ENCODE measurements at regions not wholly inside any gene's neighbourhood (a gene's known extent, or its start where the extent isn't known, plus 50 kb on each side); places are given as distances from the start of the nearest gene placed in this dataset.
"Not testable (repeated sequence)": the region's sequence is repeated elsewhere in the genome, so short reads cannot be mapped to it uniquely, and the experiment has no call there.

- H3K27ac Mint-ChIP-seq: no peak overlapping the region
- H3K27me3 Mint-ChIP-seq: no peaks in the 10 kb centered on the region
- H3K4me1 Mint-ChIP-seq (ENCODE audit: low read depth in 2 of 2): no peaks in the 10 kb centered on the region
- no peaks in the 10 kb centered on the region for H3K36me3 Mint-ChIP-seq (ENCODE audit: insufficient read depth)
- no peak for DNase-seq
- ATAC-seq (replicated peaks): no peak
- no peak overlapping the region for H3K4me3 Mint-ChIP-seq
- H3K9me3 Mint-ChIP-seq: peaks cover 6 to 8% of the 10 kb centered on the region in 2 donors
These were observed 481.4 kb upstream of the SYT4 start for GRCh38 chr18:43758734-43759133.

- Mint-ChIP-seq H3K36me3 (ENCODE audit: insufficient read depth) (no peaks in the 10 kb centered on the region), H3K4me1 (ENCODE audit: low read depth in 2 of 2) (no peaks in the 10 kb centered on the region), H3K4me3 (no peak overlapping the region), H3K27me3 (no peaks in the 10 kb centered on the region), H3K9me3 (peaks cover 6% of the 10 kb centered on the region in 2 donors), H3K27ac (no peak overlapping the region)
- no peak for ATAC-seq (replicated peaks)
- no peak for DNase-seq
These were observed 482.7 kb upstream of the SYT4 start for GRCh38 chr18:43760010-43760409.

- no peak overlapping the region for H3K27ac Mint-ChIP-seq
These were observed 495.6 kb upstream of the SYT4 start for GRCh38 chr18:43772907-43773306.

GRCh38 chr18:43774497-43774896 lies 497.2 kb upstream of the SYT4 start:
- H3K27ac Mint-ChIP-seq: no peak overlapping the region
- peaks cover 3 to 15% of the 10 kb centered on the region in 2 donors for H3K9me3 Mint-ChIP-seq
- H3K27me3 Mint-ChIP-seq: no peaks in the 10 kb centered on the region
- no peak overlapping the region for H3K4me3 Mint-ChIP-seq
- ATAC-seq (replicated peaks) (no peak), DNase-seq (no peak)
- H3K36me3 Mint-ChIP-seq (ENCODE audit: insufficient read depth): no peaks in the 10 kb centered on the region
- H3K4me1 Mint-ChIP-seq (ENCODE audit: low read depth in 2 of 2): no peaks in the 10 kb centered on the region

More at GRCh38 chr18:43772907-43773306, 495.6 kb upstream of the SYT4 start:
- H3K4me1 Mint-ChIP-seq (ENCODE audit: low read depth in 2 of 2): no peaks in the 10 kb centered on the region
- peaks cover 3 to 24% of the 10 kb centered on the region in 2 donors for H3K9me3 Mint-ChIP-seq
- ATAC-seq (replicated peaks) (no peak), DNase-seq (no peak)
- H3K27me3 Mint-ChIP-seq: no peaks in the 10 kb centered on the region
- no peaks in the 10 kb centered on the region for H3K36me3 Mint-ChIP-seq (ENCODE audit: insufficient read depth)
- H3K4me3 Mint-ChIP-seq: no peak overlapping the region

GRCh38 chr18:43775591-43775990 lies 498.3 kb upstream of the SYT4 start:
- H3K4me3 Mint-ChIP-seq: no peak overlapping the region
- no peaks in the 10 kb centered on the region for H3K27me3 Mint-ChIP-seq
- peaks cover 3 to 15% of the 10 kb centered on the region in 2 donors for H3K9me3 Mint-ChIP-seq
- DNase-seq (no peak), ATAC-seq (replicated peaks) (no peak)
- no peaks in the 10 kb centered on the region for H3K36me3 Mint-ChIP-seq (ENCODE audit: insufficient read depth)
- no peak overlapping the region for H3K27ac Mint-ChIP-seq
- H3K4me1 Mint-ChIP-seq (ENCODE audit: low read depth in 2 of 2): no peaks in the 10 kb centered on the region

GRCh38 chr18:43776997-43777396 lies 499.7 kb upstream of the SYT4 start:
- Mint-ChIP-seq H3K9me3 (peaks cover 3 to 15% of the 10 kb centered on the region in 2 donors), H3K4me3 (no peak overlapping the region), H3K4me1 (ENCODE audit: low read depth in 2 of 2) (no peaks in the 10 kb centered on the region), H3K36me3 (ENCODE audit: insufficient read depth) (no peaks in the 10 kb centered on the region), H3K27me3 (no peaks in the 10 kb centered on the region), H3K27ac (no peak overlapping the region)
- no peak for ATAC-seq (replicated peaks)
- DNase-seq: no peak

GRCh38 chr18:43777636-43778304 lies 500.5 kb upstream of the SYT4 start:
- Mint-ChIP-seq H3K27ac (no peak overlapping the region), H3K27me3 (no peaks in the 10 kb centered on the region)

GRCh38 chr18:43780782-43781340 lies 503.6 kb upstream of the SYT4 start:
- no peak overlapping the region for H3K4me3 Mint-ChIP-seq
- peaks cover 3 to 6% of the 10 kb centered on the region in 2 donors for H3K9me3 Mint-ChIP-seq
- no peak overlapping the region for H3K27ac Mint-ChIP-seq
- H3K4me1 Mint-ChIP-seq (ENCODE audit: low read depth in 2 of 2): no peaks in the 10 kb centered on the region
- ATAC-seq (replicated peaks): no peak
- no peak for DNase-seq
- no peaks in the 10 kb centered on the region for H3K36me3 Mint-ChIP-seq (ENCODE audit: insufficient read depth)
- no peaks in the 10 kb centered on the region for H3K27me3 Mint-ChIP-seq

More at GRCh38 chr18:43777636-43778304, 500.5 kb upstream of the SYT4 start:
- Mint-ChIP-seq H3K4me1 (ENCODE audit: low read depth in 2 of 2) (no peaks in the 10 kb centered on the region), H3K36me3 (ENCODE audit: insufficient read depth) (no peaks in the 10 kb centered on the region), H3K4me3 (no peak overlapping the region), H3K9me3 (peaks cover 3 to 15% of the 10 kb centered on the region in 2 donors)
- DNase-seq: no peak
- no peak for ATAC-seq (replicated peaks)

GRCh38 chr18:43785158-43785557 lies 507.9 kb upstream of the SYT4 start:
- H3K4me1 Mint-ChIP-seq (ENCODE audit: low read depth in 2 of 2): no peaks in the 10 kb centered on the region
- ATAC-seq (replicated peaks): no peak
- DNase-seq: no peak
- H3K27me3 Mint-ChIP-seq: no peaks in the 10 kb centered on the region
- no peak overlapping the region for H3K4me3 Mint-ChIP-seq
- no peak overlapping the region for H3K27ac Mint-ChIP-seq
- H3K36me3 Mint-ChIP-seq (ENCODE audit: insufficient read depth): no peaks in the 10 kb centered on the region
- H3K9me3 Mint-ChIP-seq: peaks cover 5 to 9% of the 10 kb centered on the region in 2 donors

- Mint-ChIP-seq H3K36me3 (ENCODE audit: insufficient read depth) (no peaks in the 10 kb centered on the region), H3K4me1 (ENCODE audit: low read depth in 2 of 2) (no peaks in the 10 kb centered on the region), H3K27ac (no peak overlapping the region)
These were observed 509.6 kb upstream of the SYT4 start for GRCh38 chr18:43786893-43787292.

GRCh38 chr18:43787721-43788120 lies 510.4 kb upstream of the SYT4 start:
- H3K4me1 Mint-ChIP-seq (ENCODE audit: low read depth in 2 of 2); H3K27ac Mint-ChIP-seq; H3K27me3 Mint-ChIP-seq; H3K4me3 Mint-ChIP-seq; DNase-seq; H3K36me3 Mint-ChIP-seq (ENCODE audit: insufficient read depth); ATAC-seq (replicated peaks); H3K9me3 Mint-ChIP-seq: not testable (repeated sequence)

More at GRCh38 chr18:43786893-43787292, 509.6 kb upstream of the SYT4 start:
- ATAC-seq (replicated peaks) (no peak), DNase-seq (no peak)
- no peaks in the 10 kb centered on the region for H3K27me3 Mint-ChIP-seq
- H3K4me3 Mint-ChIP-seq: no peak overlapping the region
- H3K9me3 Mint-ChIP-seq: peaks cover 5 to 9% of the 10 kb centered on the region in 2 donors

GRCh38 chr18:43789234-43790000 lies 512.1 kb upstream of the SYT4 start:
- Mint-ChIP-seq H3K4me3 (no peak overlapping the region), H3K4me1 (ENCODE audit: low read depth in 2 of 2) (no peaks in the 10 kb centered on the region), H3K27ac (no peak overlapping the region), H3K36me3 (ENCODE audit: insufficient read depth) (no peaks in the 10 kb centered on the region), H3K27me3 (no peaks in the 10 kb centered on the region), H3K9me3 (peaks cover 1 to 9% of the 10 kb centered on the region in 2 donors)
- DNase-seq: no peak
- no peak for ATAC-seq (replicated peaks)

- DNase-seq: no peak
- no peak for ATAC-seq (replicated peaks)
- Mint-ChIP-seq H3K36me3 (ENCODE audit: insufficient read depth) (no peaks in the 10 kb centered on the region), H3K27ac (no peak overlapping the region), H3K9me3 (no peaks in the 10 kb centered on the region), H3K4me1 (ENCODE audit: low read depth in 2 of 2) (no peaks in the 10 kb centered on the region), H3K4me3 (no peak overlapping the region), H3K27me3 (no peaks in the 10 kb centered on the region)
These were observed 516.6 kb upstream of the SYT4 start for GRCh38 chr18:43793910-43794309.

GRCh38 chr18:43794363-43794762 lies 517.1 kb upstream of the SYT4 start:
- Mint-ChIP-seq H3K36me3 (ENCODE audit: insufficient read depth) (no peaks in the 10 kb centered on the region), H3K9me3 (no peaks in the 10 kb centered on the region), H3K27me3 (no peaks in the 10 kb centered on the region), H3K4me1 (ENCODE audit: low read depth in 2 of 2) (no peaks in the 10 kb centered on the region), H3K4me3 (no peak overlapping the region), H3K27ac (no peak overlapping the region)
- no peak for DNase-seq
- no peak for ATAC-seq (replicated peaks)
